ENCODE measurements at regions not wholly inside any gene's neighbourhood (a gene's known extent, or its start where the extent isn't known, plus 50 kb on each side); places are given as distances from the start of the nearest gene placed in this dataset.

DNA sequence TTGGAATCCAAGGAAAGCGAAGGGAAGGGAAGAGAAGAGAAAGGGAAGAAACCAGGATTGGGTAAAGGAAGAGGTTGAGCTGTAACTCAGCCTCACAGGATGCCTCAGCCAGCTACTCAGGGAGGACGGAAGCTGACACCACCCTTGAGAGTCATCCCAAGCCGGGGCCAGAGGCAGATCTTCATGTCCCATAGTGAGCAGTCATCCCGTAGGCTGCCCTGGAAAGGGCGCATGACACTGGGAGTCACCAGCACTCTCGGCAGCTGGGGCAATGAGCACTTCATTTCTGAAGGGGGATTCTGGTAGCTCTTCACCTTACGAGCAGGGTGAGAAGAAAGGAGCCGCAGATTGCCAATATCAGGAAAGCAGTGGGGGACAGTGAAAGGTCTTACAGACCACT lies 60.1 kb upstream of the PCSK6 start:
- Histone ChIP-seq H3K4me1 (ENCODE audit: insufficient read depth, low read length) (peaks cover 8% of the 10 kb centered on the region), H3K36me3 (ENCODE audit: insufficient read depth, low read length) (no peaks in the 10 kb centered on the region), H3K9ac (ENCODE audit: low read length) (no peak overlapping the region), H3K4me3 (ENCODE audit: insufficient read depth, low read depth, low read length) (no peak overlapping the region), H3K27me3 (ENCODE audit: insufficient read depth, low read length) (peaks cover 17% of the 10 kb centered on the region), H2AFZ (ENCODE audit: low read depth, low read length) (no peak overlapping the region), H3K9me3 (ENCODE audit: insufficient read depth, low read depth, low read length) (no peaks in the 10 kb centered on the region), H3K4me2 (ENCODE audit: low read length) (no peak overlapping the region), H4K20me1 (ENCODE audit: insufficient read depth, low read length) (no peaks in the 10 kb centered on the region), H3K27ac (ENCODE audit: low read depth, low read length) (no peak overlapping the region), H3K79me2 (ENCODE audit: insufficient read depth, low read length) (no peaks in the 10 kb centered on the region)
- Mint-ChIP-seq H3K4me1 (ENCODE audit: low read depth, unreplicated experiment) (no peaks in the 10 kb centered on the region), H3K27ac (ENCODE audit: unreplicated experiment) (no peak overlapping the region), H3K9me3 (ENCODE audit: unreplicated experiment) (peaks cover 2% of the 10 kb centered on the region), H3K27me3 (ENCODE audit: low read depth, unreplicated experiment) (peaks cover 61% of the 10 kb centered on the region), H3K4me3 (ENCODE audit: unreplicated experiment) (no peak overlapping the region), H3K36me3 (ENCODE audit: low read depth, unreplicated experiment) (no peaks in the 10 kb centered on the region)
- TF ChIP-seq, protein P1, sequence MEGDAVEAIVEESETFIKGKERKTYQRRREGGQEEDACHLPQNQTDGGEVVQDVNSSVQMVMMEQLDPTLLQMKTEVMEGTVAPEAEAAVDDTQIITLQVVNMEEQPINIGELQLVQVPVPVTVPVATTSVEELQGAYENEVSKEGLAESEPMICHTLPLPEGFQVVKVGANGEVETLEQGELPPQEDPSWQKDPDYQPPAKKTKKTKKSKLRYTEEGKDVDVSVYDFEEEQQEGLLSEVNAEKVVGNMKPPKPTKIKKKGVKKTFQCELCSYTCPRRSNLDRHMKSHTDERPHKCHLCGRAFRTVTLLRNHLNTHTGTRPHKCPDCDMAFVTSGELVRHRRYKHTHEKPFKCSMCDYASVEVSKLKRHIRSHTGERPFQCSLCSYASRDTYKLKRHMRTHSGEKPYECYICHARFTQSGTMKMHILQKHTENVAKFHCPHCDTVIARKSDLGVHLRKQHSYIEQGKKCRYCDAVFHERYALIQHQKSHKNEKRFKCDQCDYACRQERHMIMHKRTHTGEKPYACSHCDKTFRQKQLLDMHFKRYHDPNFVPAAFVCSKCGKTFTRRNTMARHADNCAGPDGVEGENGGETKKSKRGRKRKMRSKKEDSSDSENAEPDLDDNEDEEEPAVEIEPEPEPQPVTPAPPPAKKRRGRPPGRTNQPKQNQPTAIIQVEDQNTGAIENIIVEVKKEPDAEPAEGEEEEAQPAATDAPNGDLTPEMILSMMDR (IDR thresholded peaks at IDR 0.05; ENCODE audit: insufficient read depth, low read depth, low read length) = no peak
- no peak for TF ChIP-seq EZH2 (IDR thresholded peaks at IDR 0.05; ENCODE audit: insufficient read depth, low read length)
- no peak for FAIRE-seq
- no peak for DNase-seq (ENCODE audit: low read depth)

DNA sequence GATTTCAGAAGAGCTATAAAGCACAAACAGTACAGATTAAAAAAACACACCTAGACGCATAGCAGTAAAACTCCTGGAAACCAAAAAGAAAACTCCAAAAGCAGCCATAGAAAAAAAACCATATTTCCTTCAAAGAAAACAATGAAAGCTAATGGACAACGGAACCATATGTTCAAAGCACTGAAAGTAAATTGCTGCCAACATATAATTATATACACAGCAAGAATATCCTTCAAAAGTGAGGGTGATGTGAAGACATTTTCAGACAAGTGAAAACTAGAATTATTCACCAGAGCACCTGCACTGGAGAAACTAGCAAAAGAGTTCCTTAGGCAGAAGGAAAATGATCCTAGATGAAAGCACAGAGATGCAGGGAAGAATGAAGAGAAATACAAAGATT lies 58.2 kb upstream of the PCSK6 start:
- no peak for TF ChIP-seq EZH2 (IDR thresholded peaks at IDR 0.05; ENCODE audit: insufficient read depth, low read length)
- TF ChIP-seq, protein P1 (IDR thresholded peaks at IDR 0.05; ENCODE audit: insufficient read depth, low read depth, low read length) = no peak
- peaks cover 61% of the 10 kb centered on the region for H3K27me3 Mint-ChIP-seq (ENCODE audit: low read depth, unreplicated experiment)
- H3K4me1 ChIP-seq (ENCODE audit: insufficient read depth, low read length) = no peaks in the 10 kb centered on the region
- H3K9ac ChIP-seq (ENCODE audit: low read length) = no peak overlapping the region
- H3K4me2 ChIP-seq (ENCODE audit: low read length) = no peak overlapping the region
- H4K20me1 ChIP-seq (ENCODE audit: insufficient read depth, low read length) = no peaks in the 10 kb centered on the region
- no peak overlapping the region for H3K4me3 Mint-ChIP-seq (ENCODE audit: unreplicated experiment)
- H2AFZ ChIP-seq (ENCODE audit: low read depth, low read length) = no peak overlapping the region
- H3K9me3 Mint-ChIP-seq (ENCODE audit: unreplicated experiment) = peaks cover 2% of the 10 kb centered on the region
- no peaks in the 10 kb centered on the region for H3K4me1 Mint-ChIP-seq (ENCODE audit: low read depth, unreplicated experiment)
- FAIRE-seq (no peak), DNase-seq (ENCODE audit: low read depth) (no peak)
- peaks cover 17% of the 10 kb centered on the region for H3K27me3 ChIP-seq (ENCODE audit: insufficient read depth, low read length)
- H3K36me3 ChIP-seq (ENCODE audit: insufficient read depth, low read length) = no peaks in the 10 kb centered on the region
- H3K27ac Mint-ChIP-seq (ENCODE audit: unreplicated experiment) = no peak overlapping the region
- H3K9me3 ChIP-seq (ENCODE audit: insufficient read depth, low read depth, low read length) = no peaks in the 10 kb centered on the region
- no peak overlapping the region for H3K27ac ChIP-seq (ENCODE audit: low read depth, low read length)
- H3K79me2 ChIP-seq (ENCODE audit: insufficient read depth, low read length) = no peaks in the 10 kb centered on the region
- H3K4me3 ChIP-seq (ENCODE audit: insufficient read depth, low read depth, low read length) = no peak overlapping the region
- H3K36me3 Mint-ChIP-seq (ENCODE audit: low read depth, unreplicated experiment) = no peaks in the 10 kb centered on the region

GRCh38 chr15:101545548-101546505 lies 56.3 kb upstream of the PCSK6 start:
- no peak overlapping the region for H3K9ac ChIP-seq (ENCODE audit: low read length)
- H3K79me2 ChIP-seq (ENCODE audit: insufficient read depth, low read length) = no peaks in the 10 kb centered on the region
- no peak for FAIRE-seq
- Mint-ChIP-seq H3K4me1 (ENCODE audit: low read depth, unreplicated experiment) (no peaks in the 10 kb centered on the region), H3K4me3 (ENCODE audit: unreplicated experiment) (no peak overlapping the region), H3K36me3 (ENCODE audit: low read depth, unreplicated experiment) (no peaks in the 10 kb centered on the region), H3K27ac (ENCODE audit: unreplicated experiment) (no peak overlapping the region), H3K27me3 (ENCODE audit: low read depth, unreplicated experiment) (peaks cover 51% of the 10 kb centered on the region), H3K9me3 (ENCODE audit: unreplicated experiment) (peaks cover 4% of the 10 kb centered on the region)
- no peak for TF ChIP-seq EZH2 (IDR thresholded peaks at IDR 0.05; ENCODE audit: insufficient read depth, low read length)
- TF ChIP-seq, protein P1 (IDR thresholded peaks at IDR 0.05; ENCODE audit: insufficient read depth, low read depth, low read length) = no peak
- H3K4me3 ChIP-seq (ENCODE audit: insufficient read depth, low read depth, low read length) = no peak overlapping the region
- no peaks in the 10 kb centered on the region for H3K36me3 ChIP-seq (ENCODE audit: insufficient read depth, low read length)
- no peaks in the 10 kb centered on the region for H4K20me1 ChIP-seq (ENCODE audit: insufficient read depth, low read length)
- H3K27me3 ChIP-seq (ENCODE audit: insufficient read depth, low read length) = peaks cover 17% of the 10 kb centered on the region
- H3K9me3 ChIP-seq (ENCODE audit: insufficient read depth, low read depth, low read length) = no peaks in the 10 kb centered on the region
- no peak overlapping the region for H3K4me2 ChIP-seq (ENCODE audit: low read length)
- H3K27ac ChIP-seq (ENCODE audit: low read depth, low read length) = no peak overlapping the region
- no peak for DNase-seq (ENCODE audit: low read depth)
- H2AFZ ChIP-seq (ENCODE audit: low read depth, low read length) = no peak overlapping the region
- H3K4me1 ChIP-seq (ENCODE audit: insufficient read depth, low read length) = no peaks in the 10 kb centered on the region

Measured in astrocyte (in vitro differentiated cells and primary cell).